Caco-2 (cell line): ENCODE measurements at regions not wholly inside any gene's neighbourhood (a gene's known extent, or its start where the extent isn't known, plus 50 kb on each side); places are given as distances from the start of the nearest gene placed in this dataset.

ENCODE experiments used
- BruUV-seq: library from RNA; stranded (reverse); fragments of 400-500 nt; replicated peaks from 2 replicates; lab custom pipeline; 2021; lab: Mats Ljungman, UMichigan
- CTCF ChIA-PET: fragments of 300-600 bp; sonication (Branson Sonifier 250); formaldehyde crosslinking; loops from one replicate; lab custom pipeline; 2022; ENCODE audit warnings: antibody characterized with exemption; lab: Charles Lee
- POLR2A ChIA-PET: fragments of 300-600 bp; sonication (Branson Sonifier 250); formaldehyde crosslinking; loops from one replicate; lab custom pipeline; 2022; ENCODE audit warnings: antibody characterized with exemption; lab: Charles Lee
- DNase-seq, 2 experiments: peaks; one replicate each; pipeline versions ENCODE4 v3.0.0 to v3.0.0-alpha.2; 2020 to 2022
- H3K27me3 ChIP-seq: replicated peaks from 2 replicates; pipeline ENCODE4 v1.6.0; 2011; ENCODE audit warnings: low read length; ENCODE audit not compliant: control insufficient read depth, insufficient read depth
- H3K36me3 ChIP-seq: 2 replicates; pipeline ENCODE4 v1.5.1; 2011; ENCODE audit warnings: low read length; ENCODE audit not compliant: control insufficient read depth, insufficient read depth
- H3K4me1 ChIP-seq: fragments of 250-450 bp; sonication (Bioruptor Pico); 2 replicates; pipeline ENCODE4 v1.5.1; 2020; ENCODE audit warnings: mild to moderate bottlenecking
- H3K4me3 ChIP-seq: 2 replicates; pipeline ENCODE4 v1.5.1; 2011; ENCODE audit warnings: low read depth, mild to moderate bottlenecking, control low read depth, low read length
- H3K9me3 ChIP-seq: fragments of 250-450 bp; sonication (Bioruptor Pico); 2 replicates; pipeline ENCODE4 v1.5.1; 2020; ENCODE audit warnings: mild to moderate bottlenecking, moderate library complexity
- H3K27ac Mint-ChIP-seq: one replicate; pipeline ENCODE4 v1.8.0; 2022; ENCODE audit warnings: mixed read lengths; ENCODE audit not compliant: unreplicated experiment
- H3K27me3 Mint-ChIP-seq: one replicate; pipeline ENCODE4 v1.8.0; 2022; ENCODE audit warnings: mixed read lengths; ENCODE audit not compliant: insufficient read depth, unreplicated experiment
- H3K36me3 Mint-ChIP-seq: one replicate; pipeline ENCODE4 v1.8.0; 2022; ENCODE audit warnings: mild to moderate bottlenecking, mixed read lengths; ENCODE audit not compliant: insufficient read depth, unreplicated experiment
- H3K4me1 Mint-ChIP-seq: one replicate; pipeline ENCODE4 v1.8.0; 2022; ENCODE audit warnings: low read depth, mixed read lengths; ENCODE audit not compliant: unreplicated experiment
- H3K4me3 Mint-ChIP-seq: one replicate; pipeline ENCODE4 v1.8.0; 2022; ENCODE audit warnings: mild to moderate bottlenecking, moderate library complexity, mixed read lengths; ENCODE audit not compliant: unreplicated experiment
- H3K9me3 Mint-ChIP-seq: one replicate; pipeline ENCODE4 v1.8.0; 2022; ENCODE audit warnings: mixed read lengths; ENCODE audit not compliant: unreplicated experiment
- CTCF ChIP-seq, 2 experiments: fragments of 200-600 bp in 1 of 2; IDR thresholded peaks; 1 replicate in 1 of 2; 2 replicates in 1 of 2; pipeline versions ENCODE4 v1.5.1 to v1.8.0; 2011 to 2022; ENCODE audit warnings: antibody characterized with exemption in 1 of 2, control low read depth in 1 of 2, inconsistent platforms in 1 of 2, low read depth in 1 of 2, low read length in 1 of 2, mild to moderate bottlenecking in 1 of 2, moderate library complexity in 1 of 2; ENCODE audit not compliant: insufficient read depth in 1 of 2, severe bottlenecking in 1 of 2, unreplicated experiment in 1 of 2
- intact Hi-C: fragments of 100-400 bp; cut with micrococcal nuclease; formaldehyde crosslinking; loops from one replicate; pipeline ENCODE4 v1.10.0; 2022; ENCODE audit not compliant: unreplicated experiment

- Mint-ChIP-seq H3K27ac (no peak overlapping the region), H3K9me3 (no peaks in the 10 kb centered on the region), H3K27me3 (peaks cover 8% of the 10 kb centered on the region), H3K4me1 (no peaks in the 10 kb centered on the region), H3K4me3 (no peak overlapping the region), H3K36me3 (no peaks in the 10 kb centered on the region)
- H3K27me3 ChIP-seq = no peaks in the 10 kb centered on the region; the same call in 1 of the 2 replicates
- BruUV-seq = no TSS peak
- no peaks in the 10 kb centered on the region for H3K4me1 ChIP-seq
- ChIA-PET CTCF (no interaction called here), POLR2A (no interaction called here)
- DNase-seq = no peak
- no peak for TF ChIP-seq CTCF (IDR thresholded peaks at IDR 0.05; ENCODE audit: insufficient read depth in 1 of 2, low read depth in 1 of 2, low read length in 1 of 2, severe bottlenecking in 1 of 2, unreplicated experiment in 1 of 2)
- no peaks in the 10 kb centered on the region for H3K9me3 ChIP-seq
- H3K4me3 ChIP-seq = no peak overlapping the region
- H3K36me3 ChIP-seq = no peaks in the 10 kb centered on the region
- intact Hi-C loops = no loop called here
These were observed 412.9 kb upstream of the SPRY2 start for GRCh38 chr13:80753866-80754265.

- no peaks in the 10 kb centered on the region for H3K36me3 Mint-ChIP-seq
- Histone ChIP-seq H3K9me3 (no peaks in the 10 kb centered on the region), H3K4me3 (no peak overlapping the region), H3K36me3 (no peaks in the 10 kb centered on the region), H3K27me3 (no peaks in the 10 kb centered on the region; the same call in 1 of the 2 replicates), H3K4me1 (no peaks in the 10 kb centered on the region)
- no peak overlapping the region for H3K27ac Mint-ChIP-seq
- intact Hi-C loops = no loop called here
- no peaks in the 10 kb centered on the region for H3K4me1 Mint-ChIP-seq
- CTCF ChIA-PET = no interaction called here
- H3K4me3 Mint-ChIP-seq = no peak overlapping the region
- no peak for TF ChIP-seq CTCF (IDR thresholded peaks at IDR 0.05; ENCODE audit: insufficient read depth in 1 of 2, low read depth in 1 of 2, low read length in 1 of 2, severe bottlenecking in 1 of 2, unreplicated experiment in 1 of 2)
- no peak for DNase-seq
- BruUV-seq = no TSS peak
- no peaks in the 10 kb centered on the region for H3K9me3 Mint-ChIP-seq
- H3K27me3 Mint-ChIP-seq = peaks cover 8% of the 10 kb centered on the region
- POLR2A ChIA-PET = no interaction called here
These were observed 410.9 kb upstream of the SPRY2 start for GRCh38 chr13:80751854-80752253.

GRCh38 chr13:80744147-80744914, 403.4 kb upstream of the SPRY2 start:
- no peaks in the 10 kb centered on the region for H3K4me1 ChIP-seq
- H3K9me3 Mint-ChIP-seq = no peaks in the 10 kb centered on the region
- TF ChIP-seq CTCF (IDR thresholded peaks at IDR 0.05; ENCODE audit: insufficient read depth in 1 of 2, low read depth in 1 of 2, low read length in 1 of 2, severe bottlenecking in 1 of 2, unreplicated experiment in 1 of 2) = no peak
- no peaks in the 10 kb centered on the region for H3K9me3 ChIP-seq
- CTCF ChIA-PET = interaction anchor here (0.5 kb wide), 1 partner anchor 368 kb away, joined by 3 read pairs; no protein-coding TSS in a partner anchor
- H3K4me3 Mint-ChIP-seq = no peak overlapping the region
- H3K27me3 ChIP-seq = no peaks in the 10 kb centered on the region
- H3K27ac Mint-ChIP-seq = no peak overlapping the region
- intact Hi-C loops = no loop called here
- no TSS peak for BruUV-seq
- H3K36me3 ChIP-seq = no peaks in the 10 kb centered on the region
- H3K4me3 ChIP-seq = no peak overlapping the region
- no peaks in the 10 kb centered on the region for H3K4me1 Mint-ChIP-seq
- no peak for DNase-seq
- no peaks in the 10 kb centered on the region for H3K27me3 Mint-ChIP-seq
- no peaks in the 10 kb centered on the region for H3K36me3 Mint-ChIP-seq
- POLR2A ChIA-PET = no interaction called here
